Limb (tissue), 2 donors: ENCODE measurements at regions not wholly inside any gene's neighbourhood (a gene's known extent, or its start where the extent isn't known, plus 50 kb on each side); places are given as distances from the start of the nearest gene placed in this dataset.
"Not testable (repeated sequence)": the region's sequence is repeated elsewhere in the genome, so short reads cannot be mapped to it uniquely, and the experiment has no call there.

Source experiments
- DNase-seq, 2 donors: peaks; one replicate each; pipeline ENCODE4 v3.0.0-alpha.2; 2016; ENCODE audit errors: extremely low spot score in 2 of 2

- DNase-seq = no peak
Observed at GRCh38 chr9:33690143-33690933, 105.0 kb upstream of the PRSS3 start.

GRCh38 chr9:33695299-33695698 lies 100.1 kb upstream of the PRSS3 start:
- no peak for DNase-seq

GRCh38 chr9:33695856-33696255 lies 99.5 kb upstream of the PRSS3 start:
- DNase-seq = no peak

- no peak for DNase-seq
Observed at GRCh38 chr9:33697171-33697570, 98.2 kb upstream of the PRSS3 start.

GRCh38 chr9:33698267-33698666 lies 97.1 kb upstream of the PRSS3 start:
- no peak for DNase-seq

GRCh38 chr9:33700940-33701339 lies 94.4 kb upstream of the PRSS3 start:
- not testable (repeated sequence) for DNase-seq

- DNase-seq = no peak
Observed at GRCh38 chr9:33703430-33704102, 91.8 kb upstream of the PRSS3 start.

- not testable (repeated sequence) for DNase-seq
Observed at GRCh38 chr9:33705440-33705839, 89.9 kb upstream of the PRSS3 start.

GRCh38 chr9:33708441-33708840 lies 86.9 kb upstream of the PRSS3 start:
- DNase-seq = no peak

- no peak for DNase-seq
Observed at GRCh38 chr9:33709269-33709668, 86.1 kb upstream of the PRSS3 start.

- DNase-seq = not testable (repeated sequence)
Observed at GRCh38 chr9:33711418-33711817, 83.9 kb upstream of the PRSS3 start.

GRCh38 chr9:33714989-33715388 lies 80.4 kb upstream of the PRSS3 start:
- no peak for DNase-seq

GRCh38 chr9:33718987-33719386 lies 76.4 kb upstream of the PRSS3 start:
- DNase-seq = no peak

- DNase-seq = no peak
Observed at GRCh38 chr9:33719581-33720374, 75.6 kb upstream of the PRSS3 start.

GRCh38 chr9:33721674-33722358 lies 73.5 kb upstream of the PRSS3 start:
- peak; percentile 83 to 94 for DNase-seq

GRCh38 chr9:33722359-33722675 lies 73.0 kb upstream of the PRSS3 start:
- DNase-seq = no peak

- DNase-seq = no peak
Observed at GRCh38 chr9:33728613-33729012, 66.7 kb upstream of the PRSS3 start.

GRCh38 chr9:33731142-33731541 lies 64.2 kb upstream of the PRSS3 start:
- DNase-seq = no peak

- DNase-seq = no peak
Observed at GRCh38 chr9:33731625-33732024, 63.7 kb upstream of the PRSS3 start.

- not testable (repeated sequence) for DNase-seq
Observed at GRCh38 chr9:33734247-33734940, 61.0 kb upstream of the PRSS3 start.
